ENCODE measurements at regions not wholly inside any gene's neighbourhood (a gene's known extent, or its start where the extent isn't known, plus 50 kb on each side); places are given as distances from the start of the nearest gene placed in this dataset.

DNA sequence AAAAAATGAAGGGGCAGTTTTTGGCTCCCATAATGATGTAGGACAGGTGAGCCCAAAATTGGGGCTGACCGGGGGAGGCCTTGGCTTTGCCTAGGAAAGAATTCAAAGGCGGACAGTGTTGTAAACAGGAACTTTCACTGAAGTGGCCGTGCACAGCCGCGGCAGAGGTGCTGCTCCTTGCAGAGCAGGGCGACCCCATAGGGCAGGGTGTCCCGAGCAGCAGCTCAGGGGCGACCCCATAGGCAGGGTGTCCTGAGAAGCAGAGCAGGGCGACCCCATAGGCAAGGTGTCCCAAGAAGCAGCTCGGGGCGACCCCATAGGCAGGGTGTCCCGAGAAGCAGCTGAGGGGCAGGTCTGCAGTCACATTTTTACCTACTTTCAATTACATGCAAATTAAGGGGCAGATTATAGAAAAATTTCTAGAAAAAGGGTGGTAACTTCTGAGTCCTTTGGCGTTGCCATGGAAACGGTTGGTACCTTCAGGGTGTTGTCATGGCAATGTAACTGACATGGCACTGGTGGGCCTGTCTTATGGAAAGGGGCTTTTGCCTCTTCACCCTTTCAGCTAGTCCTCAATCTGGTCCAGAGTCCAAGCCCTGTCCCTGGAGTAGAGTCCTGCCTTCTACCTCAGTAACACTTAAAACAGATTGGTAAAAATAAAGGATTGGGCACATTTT lies 134.5 kb downstream of the FBXO15 start:
- Histone ChIP-seq H2BK20ac (ENCODE audit: low read depth, low read length, poor library complexity, severe bottlenecking) (no peak overlapping the region), H3K56ac (ENCODE audit: insufficient read length, low read depth, low read length) (no peak overlapping the region), H2BK120ac (ENCODE audit: low read depth, low read length, poor library complexity, severe bottlenecking) (no peak overlapping the region), H3K18ac (ENCODE audit: insufficient read length, low read depth, low read length) (no peak overlapping the region), H3K23ac (ENCODE audit: insufficient read length, low read depth, low read length) (no peak overlapping the region), H3T11ph (ENCODE audit: low read length) (no peak overlapping the region), H2BK12ac (ENCODE audit: insufficient read length, low read depth, low read length) (no peak overlapping the region), H3K27ac (ENCODE audit: insufficient read length, low read depth, low read length) (no peak overlapping the region), H3K9ac (ENCODE audit: extremely low read depth, insufficient read length, low read length) (no peak overlapping the region), H3K27me3 (ENCODE audit: insufficient read depth, low read length) (no peaks in the 10 kb centered on the region), H4K5ac (ENCODE audit: insufficient read length, low read depth, low read length) (no peak overlapping the region), H4K8ac (replicated peaks; ENCODE audit: insufficient read length, low read depth, low read length) (no peak overlapping the region), H3K14ac (ENCODE audit: insufficient read depth, low read length) (no peak overlapping the region), H3K23me2 (ENCODE audit: insufficient read length, low read depth, low read length, poor library complexity, severe bottlenecking) (no peaks in the 10 kb centered on the region), H4K20me1 (ENCODE audit: control insufficient read depth, insufficient read depth, insufficient read length) (no peaks in the 10 kb centered on the region), H3K4me2 (ENCODE audit: insufficient read depth, insufficient read length, low read length) (no peak overlapping the region), H2BK15ac (ENCODE audit: low read depth, low read length) (no peak overlapping the region), H2BK5ac (ENCODE audit: insufficient read length, low read length) (no peak overlapping the region), H3K4me1 (ENCODE audit: insufficient read depth, low read length) (no peaks in the 10 kb centered on the region), H4K91ac (ENCODE audit: insufficient read length, low read depth, low read length) (no peak overlapping the region), H2AK5ac (ENCODE audit: insufficient read length, low read length) (no peak overlapping the region), H3K79me1 (ENCODE audit: insufficient read depth, low read depth, low read length, poor library complexity, severe bottlenecking) (no peaks in the 10 kb centered on the region), H2AFZ (ENCODE audit: low read length) (no peak overlapping the region), H3K4ac (ENCODE audit: low read depth, low read length) (no peak overlapping the region), H3K9me3 (ENCODE audit: control insufficient read depth, low read depth, low read length) (no peaks in the 10 kb centered on the region), H3K79me2 (ENCODE audit: insufficient read depth, low read length) (no peaks in the 10 kb centered on the region)
- no peaks in the 10 kb centered on the region for H3K4me1 Mint-ChIP-seq
- H3K27me3 Mint-ChIP-seq (ENCODE audit: low read depth), result peaks cover 3% of the 10 kb centered on the region
- H3K9me3 Mint-ChIP-seq, result peaks cover 0 to 3% of the 10 kb centered on the region in 2 experiments; a peak in 2 of 5 replicates
- H3K27ac Mint-ChIP-seq, result no peak overlapping the region
- no peak overlapping the region for H3K4me3 Mint-ChIP-seq
- no CpG with 5 or more reads among the region's 14 CpGs for WGBS (ENCODE audit: extremely low coverage, insufficient read length, low lambda C conversion rate)
- no peaks in the 10 kb centered on the region for H3K36me3 Mint-ChIP-seq (ENCODE audit: insufficient read depth in 1 of 3, low read depth in 3 of 3)
- DNase-seq, result no peak
- TF ChIP-seq, protein P1, sequence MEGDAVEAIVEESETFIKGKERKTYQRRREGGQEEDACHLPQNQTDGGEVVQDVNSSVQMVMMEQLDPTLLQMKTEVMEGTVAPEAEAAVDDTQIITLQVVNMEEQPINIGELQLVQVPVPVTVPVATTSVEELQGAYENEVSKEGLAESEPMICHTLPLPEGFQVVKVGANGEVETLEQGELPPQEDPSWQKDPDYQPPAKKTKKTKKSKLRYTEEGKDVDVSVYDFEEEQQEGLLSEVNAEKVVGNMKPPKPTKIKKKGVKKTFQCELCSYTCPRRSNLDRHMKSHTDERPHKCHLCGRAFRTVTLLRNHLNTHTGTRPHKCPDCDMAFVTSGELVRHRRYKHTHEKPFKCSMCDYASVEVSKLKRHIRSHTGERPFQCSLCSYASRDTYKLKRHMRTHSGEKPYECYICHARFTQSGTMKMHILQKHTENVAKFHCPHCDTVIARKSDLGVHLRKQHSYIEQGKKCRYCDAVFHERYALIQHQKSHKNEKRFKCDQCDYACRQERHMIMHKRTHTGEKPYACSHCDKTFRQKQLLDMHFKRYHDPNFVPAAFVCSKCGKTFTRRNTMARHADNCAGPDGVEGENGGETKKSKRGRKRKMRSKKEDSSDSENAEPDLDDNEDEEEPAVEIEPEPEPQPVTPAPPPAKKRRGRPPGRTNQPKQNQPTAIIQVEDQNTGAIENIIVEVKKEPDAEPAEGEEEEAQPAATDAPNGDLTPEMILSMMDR (conservative IDR thresholded peaks at IDR 0.05), result no peak

All from H9 (cell line).